Activated CD8-positive, alpha-beta memory T cell treated with anti-CD3 and anti-CD28 coated beads for 36 hours (primary cell): ENCODE measurements at regions not wholly inside any gene's neighbourhood (a gene's known extent, or its start where the extent isn't known, plus 50 kb on each side); places are given as distances from the start of the nearest gene placed in this dataset.
"Not testable (repeated sequence)": the region's sequence is repeated elsewhere in the genome, so short reads cannot be mapped to it uniquely, and the experiment has no call there.

ENCODE experiments used
- CTCF ChIA-PET: fragments of 350-600 bp; sonication (Branson Sonifier 250); formaldehyde crosslinking; loops from one replicate; lab custom pipeline; 2021; ENCODE audit warnings: antibody characterized with exemption; lab: Charles Lee
- POLR2A ChIA-PET: fragments of 350-600 bp; sonication (Branson Sonifier 250); formaldehyde crosslinking; loops from one replicate; lab custom pipeline; 2021; ENCODE audit warnings: antibody characterized with exemption; lab: Charles Lee

GRCh38 chr1:58836408-58836807 is 52.6 kb upstream of the JUN start:
- ChIA-PET POLR2A (no interaction called here), CTCF (no interaction called here)

DNA sequence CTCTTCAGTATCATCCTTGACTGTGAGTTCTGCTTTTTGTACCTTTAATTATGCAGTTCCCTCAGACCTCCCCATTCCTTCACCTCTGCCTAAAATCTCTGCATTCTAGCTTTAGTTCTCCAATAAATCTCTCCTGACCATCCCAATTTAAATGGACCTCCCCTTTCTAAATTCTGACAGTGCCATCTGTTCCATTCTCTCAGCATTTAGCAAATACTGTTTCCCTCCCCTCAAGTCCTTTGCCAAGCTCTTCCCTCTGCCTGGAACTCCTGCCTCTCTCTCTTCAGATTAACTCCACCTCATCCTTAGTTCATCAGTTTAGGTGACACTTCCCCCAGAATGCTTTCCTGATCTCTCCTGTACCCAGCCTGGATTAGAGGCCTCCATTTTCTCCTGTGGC is 54.0 kb upstream of the JUN start:
- POLR2A ChIA-PET: no interaction called here

DNA sequence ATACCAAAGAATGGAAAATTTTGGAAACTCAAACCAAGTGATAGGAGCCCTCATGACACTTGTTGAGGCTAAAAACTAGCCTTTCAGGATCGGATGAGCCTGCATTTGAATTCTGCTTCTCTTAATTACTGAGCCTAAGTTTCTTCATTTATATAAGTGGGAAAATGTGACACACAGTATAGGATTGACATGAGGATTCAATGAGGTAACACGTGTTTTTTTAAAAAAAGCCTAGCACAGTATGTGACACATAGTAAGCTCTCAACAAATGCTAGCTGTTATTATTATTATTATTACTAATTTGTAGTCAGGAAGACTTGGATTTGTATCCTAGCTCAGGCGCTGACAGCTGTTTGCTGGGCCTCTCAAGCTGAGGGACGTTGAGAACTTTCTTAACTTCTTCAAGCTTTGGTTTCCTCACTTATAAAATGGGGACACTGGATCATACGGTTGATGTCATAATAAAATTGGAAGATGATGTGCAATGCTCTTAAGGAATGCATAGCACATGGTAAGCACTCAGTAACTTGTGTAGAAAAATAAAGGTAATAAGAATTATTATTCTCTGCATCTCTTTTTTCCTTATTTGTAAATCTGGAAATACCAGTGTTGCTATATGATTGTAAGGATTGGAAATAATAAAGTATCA is 55.4 kb upstream of the JUN start:
- POLR2A ChIA-PET: no interaction called here
- CTCF ChIA-PET: no interaction called here

More for the DNA sequence above, 54.0 kb upstream of the JUN start:
- CTCF ChIA-PET: no interaction called here

GRCh38 chr1:58839846-58840835 is 56.3 kb upstream of the JUN start:
- ChIA-PET POLR2A (no interaction called here), CTCF (no interaction called here)

GRCh38 chr1:58841455-58841854 is 57.6 kb upstream of the JUN start:
- ChIA-PET CTCF (no interaction called here), POLR2A (no interaction called here)

DNA sequence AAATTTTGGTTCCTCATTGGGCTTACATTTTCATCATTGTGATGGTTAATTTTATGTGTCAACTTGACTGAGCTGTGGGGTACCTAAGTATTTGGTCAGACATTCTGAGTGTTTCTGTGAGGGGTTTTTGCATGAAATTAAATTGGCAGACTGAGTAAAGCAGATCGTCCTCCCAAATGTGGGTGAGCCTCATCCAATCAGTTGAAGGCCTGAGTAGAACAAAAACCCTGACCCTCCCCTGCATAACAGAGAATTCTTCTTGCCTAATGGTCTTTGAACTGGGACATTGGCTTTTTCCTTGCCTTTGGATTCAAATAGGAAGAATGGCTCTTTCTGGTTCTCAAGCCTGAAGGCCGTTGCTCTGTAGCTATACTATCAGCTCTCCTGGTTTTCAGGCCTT is 59.1 kb upstream of the JUN start:
- ChIA-PET CTCF (interaction anchor here (0.7 kb wide), 1 partner anchor 24 kb away, joined by 3 read pairs; no protein-coding TSS in a partner anchor), POLR2A (no interaction called here)

DNA sequence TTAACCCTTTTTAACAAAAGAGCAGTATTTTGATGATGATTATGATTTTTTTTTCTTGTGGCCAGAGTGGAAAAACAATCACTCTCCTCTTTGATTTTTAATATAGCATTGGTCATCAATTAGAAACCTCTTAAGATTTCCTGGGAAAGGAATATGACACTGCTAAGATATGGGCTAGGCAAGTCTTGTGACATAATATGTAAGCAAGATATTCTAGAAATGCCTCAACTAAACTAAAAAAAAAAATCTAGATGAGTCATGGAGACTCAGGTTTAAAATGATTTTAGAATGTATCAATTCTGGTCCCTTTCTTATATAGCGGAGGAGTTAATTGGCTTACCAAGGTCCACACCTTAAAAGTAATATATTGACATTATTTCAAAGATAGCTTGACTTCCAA is 60.3 kb upstream of the JUN start:
- POLR2A ChIA-PET: no interaction called here
- CTCF ChIA-PET: no interaction called here

- ChIA-PET CTCF (no interaction called here), POLR2A (no interaction called here)
Observed at GRCh38 chr1:58845942-58846341, 62.1 kb upstream of the JUN start.

- POLR2A ChIA-PET: no interaction called here
- CTCF ChIA-PET: interaction anchor here (0.6 to 0.7 kb wide), 2 partner anchors 13 to 77 kb away, joined by 3 read pairs; no protein-coding TSS in a partner anchor
Observed at GRCh38 chr1:58848818-58849411, 65.1 kb upstream of the JUN start.

GRCh38 chr1:58849551-58849950 is 65.7 kb upstream of the JUN start:
- CTCF ChIA-PET: no interaction called here
- POLR2A ChIA-PET: no interaction called here

DNA sequence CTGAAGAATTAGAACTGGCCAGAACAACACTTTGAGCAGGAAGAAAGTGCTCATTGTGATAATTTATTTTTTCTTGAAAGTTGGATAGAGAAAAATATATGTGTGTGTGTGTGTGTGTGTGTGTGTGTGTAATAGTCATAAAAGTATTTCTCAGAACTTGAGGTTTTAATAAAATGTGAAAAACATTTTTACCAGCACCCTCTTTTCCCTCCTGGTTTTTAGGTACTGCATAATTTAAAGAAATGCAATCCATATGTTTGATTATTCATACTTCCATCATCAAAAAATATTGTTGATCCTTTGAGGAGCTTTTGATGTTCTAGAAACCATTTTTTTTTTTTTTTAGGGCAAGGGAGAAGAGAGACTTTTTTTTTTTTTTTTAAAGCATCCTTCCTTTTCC is 66.8 kb upstream of the JUN start:
- ChIA-PET POLR2A (no interaction called here), CTCF (no interaction called here)

GRCh38 chr1:58852731-58853485 is 69.1 kb upstream of the JUN start:
- ChIA-PET POLR2A (no interaction called here), CTCF (no interaction called here)

GRCh38 chr1:58854576-58854975 is 70.7 kb upstream of the JUN start:
- ChIA-PET CTCF (no interaction called here), POLR2A (no interaction called here)

GRCh38 chr1:58855274-58856165 is 71.7 kb upstream of the JUN start:
- ChIA-PET CTCF (no interaction called here), POLR2A (interaction anchor here (0.5 kb wide), 1 partner anchor 128 kb away, joined by 3 read pairs; no protein-coding TSS in a partner anchor)

GRCh38 chr1:58856281-58856680 is 72.4 kb upstream of the JUN start:
- POLR2A ChIA-PET, CTCF ChIA-PET: not testable (repeated sequence)

DNA sequence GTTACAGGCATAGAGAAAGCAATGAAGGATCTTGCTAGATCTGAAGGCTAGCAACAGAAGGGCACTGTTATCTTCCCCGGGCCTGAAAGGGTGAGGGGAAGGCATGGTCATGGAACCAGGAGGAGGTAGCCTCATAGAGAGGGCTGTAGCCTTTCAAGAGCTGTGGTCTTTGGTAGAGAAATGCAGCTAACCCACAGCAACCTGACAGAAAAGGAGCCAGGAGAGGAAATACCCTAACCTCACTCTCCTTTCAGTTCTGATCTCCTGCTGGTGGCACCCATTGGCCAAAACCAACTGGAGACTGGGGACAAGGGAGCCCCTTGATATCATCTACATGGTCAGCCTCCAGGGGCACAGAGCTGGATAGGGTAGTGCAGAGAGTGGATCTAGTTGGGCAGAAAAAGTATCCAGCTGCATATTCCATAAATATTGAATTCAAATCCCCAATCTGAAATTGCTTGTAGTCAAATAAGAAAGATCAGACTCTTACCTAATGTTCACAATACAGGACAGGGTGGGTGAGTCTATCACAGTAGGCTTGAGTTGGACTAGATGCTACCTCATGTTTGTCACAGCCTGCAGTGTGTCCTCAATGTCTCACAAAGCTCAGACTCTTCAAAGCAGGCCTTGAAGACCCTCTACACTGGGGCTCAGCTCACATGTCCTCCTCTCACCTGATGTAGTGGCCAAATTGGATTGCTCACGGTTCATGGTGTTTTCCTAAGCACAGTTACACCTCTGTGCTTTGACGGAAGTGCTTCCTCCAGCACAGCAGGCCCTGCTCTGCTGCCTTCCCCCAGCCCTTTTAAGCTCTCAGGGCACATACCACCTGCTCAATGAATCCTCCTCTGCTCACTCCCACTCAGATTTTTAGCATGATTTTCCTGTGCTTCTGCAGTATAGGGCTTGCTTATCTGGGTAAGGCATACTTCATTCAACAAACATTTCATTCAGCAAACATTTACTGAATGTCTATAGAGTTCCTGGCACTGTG is 74.1 kb upstream of the JUN start:
- POLR2A ChIA-PET: interaction anchor here (0.8 to 1.1 kb wide), 2 partner anchors 42 to 74 kb away, joined by 3 to 4 read pairs; partner anchors contain the start of gene JUN
- CTCF ChIA-PET: interaction anchor here (1.0 kb wide), 1 partner anchor 45 kb away, joined by 3 read pairs; no protein-coding TSS in a partner anchor

GRCh38 chr1:58859769-58860485 is 76.1 kb upstream of the JUN start:
- ChIA-PET CTCF (no interaction called here), POLR2A (no interaction called here)
